CD4-positive, alpha-beta T cell treated with Interleukin-1 beta for 1 hour (primary cell): ENCODE measurements at regions not wholly inside any gene's neighbourhood (a gene's known extent, or its start where the extent isn't known, plus 50 kb on each side); places are given as distances from the start of the nearest gene placed in this dataset.
"Not testable (repeated sequence)": the region's sequence is repeated elsewhere in the genome, so short reads cannot be mapped to it uniquely, and the experiment has no call there.

Source experiments
- DNase-seq, 2 donors: peaks; one replicate each; pipeline ENCODE4 v3.0.0-alpha.2; 2020 to 2022

- DNase-seq = not testable (repeated sequence)
These were observed 201.0 kb downstream of the ADRA2C start for GRCh38 chr4:3967204-3967603.

GRCh38 chr4:3972626-3973025 lies 206.4 kb downstream of the ADRA2C start:
- not testable (repeated sequence) for DNase-seq

GRCh38 chr4:3973581-3974200 lies 207.5 kb downstream of the ADRA2C start:
- not testable (repeated sequence) for DNase-seq

DNA sequence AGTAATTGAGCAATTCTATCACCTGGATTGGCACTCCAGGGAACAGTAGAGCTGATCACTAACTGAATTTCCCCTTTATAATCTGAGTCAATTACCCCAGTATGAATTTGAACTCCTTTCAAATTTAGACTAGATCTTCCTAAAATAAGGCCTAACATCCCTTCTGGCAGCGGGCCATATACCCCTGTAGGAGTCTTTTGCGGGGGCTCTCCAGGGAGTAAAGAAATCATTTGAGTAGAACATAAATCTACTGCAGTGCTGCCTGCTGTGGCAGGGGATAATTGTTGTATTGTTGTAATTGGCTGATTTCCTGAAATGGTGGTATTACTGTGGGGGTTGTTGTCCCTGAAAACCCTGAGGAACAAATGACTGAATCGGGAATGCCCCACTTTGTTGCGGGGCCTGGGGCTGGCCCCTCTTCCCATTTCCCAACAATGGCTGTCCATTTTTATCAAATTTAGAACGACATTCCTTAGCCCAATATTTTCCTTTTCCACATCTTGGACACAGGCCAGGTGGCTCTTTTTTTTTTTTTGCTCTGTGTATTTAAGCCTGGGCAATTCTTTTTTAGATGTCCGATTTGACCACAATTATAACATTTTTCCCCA lies 217.4 kb downstream of the ADRA2C start:
- DNase-seq = not testable (repeated sequence)

- not testable (repeated sequence) for DNase-seq
These were observed 218.6 kb downstream of the ADRA2C start for GRCh38 chr4:3984796-3985195.

DNA sequence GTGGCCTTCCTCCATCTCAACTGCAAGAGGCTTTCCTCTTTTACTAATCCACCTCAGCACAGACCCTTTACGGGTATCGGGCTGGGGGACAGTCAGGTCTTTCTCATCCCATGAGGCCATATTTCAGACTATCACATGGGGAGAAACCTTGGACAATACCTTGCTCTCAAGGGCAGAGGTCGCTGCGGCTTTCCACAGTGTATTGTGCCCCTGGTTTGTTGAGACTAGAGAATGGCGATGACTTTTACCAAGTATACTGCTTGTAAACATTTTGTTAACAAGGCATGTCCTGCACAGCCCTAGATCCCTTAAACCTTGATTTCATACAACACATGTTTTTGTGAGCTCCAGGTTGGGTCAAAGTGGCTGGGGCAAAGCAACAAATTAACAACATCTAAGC lies 220.2 kb downstream of the ADRA2C start:
- not testable (repeated sequence) for DNase-seq

- not testable (repeated sequence) for DNase-seq
These were observed 229.3 kb downstream of the OTOP1 start for GRCh38 chr4:3997386-3997785.

- not testable (repeated sequence) for DNase-seq
These were observed 222.7 kb downstream of the OTOP1 start for GRCh38 chr4:4004036-4004435.

DNA sequence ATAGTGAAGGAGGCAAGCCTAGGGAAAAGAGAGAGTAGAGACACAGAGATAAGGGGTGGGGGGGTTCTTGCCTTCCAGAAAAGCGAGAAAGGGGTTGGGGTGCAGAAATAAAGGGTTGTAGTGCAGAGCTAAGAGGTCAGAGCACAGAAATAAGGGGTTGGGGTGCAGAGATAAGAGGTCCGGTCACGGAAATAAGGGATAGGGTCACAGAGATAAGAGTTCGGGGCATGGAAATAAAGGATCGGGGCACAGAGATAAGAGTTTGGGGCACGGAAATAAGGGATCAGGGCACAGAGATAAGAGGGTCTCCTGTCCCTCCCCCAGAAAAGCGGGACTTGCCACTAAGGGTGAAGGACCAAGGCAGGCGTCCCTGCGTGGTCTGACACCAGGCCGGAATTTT lies 222.0 kb downstream of the OTOP1 start:
- DNase-seq = not testable (repeated sequence)

GRCh38 chr4:4006356-4006755 lies 220.4 kb downstream of the OTOP1 start:
- DNase-seq = not testable (repeated sequence)

DNA sequence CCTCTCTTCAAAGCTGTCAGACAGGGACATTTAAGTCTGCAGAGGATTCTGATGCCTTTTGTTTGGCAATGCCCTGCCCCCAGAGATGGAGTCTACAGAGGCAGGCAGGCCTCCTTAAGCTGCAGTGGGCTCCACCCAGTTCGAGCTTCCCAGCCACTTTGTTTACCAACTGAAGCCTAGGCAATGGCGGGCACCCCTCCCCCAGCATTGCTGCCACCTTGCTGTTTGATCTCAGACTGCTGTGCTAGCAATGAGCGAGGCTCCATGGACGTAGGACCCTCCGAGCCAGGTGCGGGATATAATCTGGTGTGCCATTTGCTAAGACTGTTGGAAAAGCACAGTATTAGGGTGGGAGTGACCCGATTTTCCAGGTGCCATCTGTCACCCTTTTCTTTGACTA lies 207.7 kb downstream of the OTOP1 start:
- DNase-seq = not testable (repeated sequence)

DNA sequence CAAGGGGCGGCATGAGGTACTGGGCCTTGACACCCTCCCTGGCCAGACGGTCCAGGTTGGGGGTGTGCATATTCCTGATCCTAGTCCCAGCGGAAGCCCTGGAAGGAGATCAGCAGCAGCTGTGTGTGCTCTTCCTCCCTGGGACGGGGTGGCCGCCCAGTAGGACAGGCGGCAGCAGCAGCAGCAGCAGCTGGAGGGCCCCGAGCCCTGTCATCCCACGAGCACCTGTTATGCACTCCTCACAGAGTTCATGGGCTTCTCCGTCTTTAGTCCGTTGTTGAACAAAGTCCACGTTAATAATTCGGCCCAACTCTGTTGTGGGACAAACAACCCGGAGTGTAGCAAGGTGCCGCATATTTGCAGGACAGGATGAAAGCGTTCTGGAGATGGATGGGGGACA lies 205.6 kb downstream of the OTOP1 start:
- DNase-seq = not testable (repeated sequence)

DNA sequence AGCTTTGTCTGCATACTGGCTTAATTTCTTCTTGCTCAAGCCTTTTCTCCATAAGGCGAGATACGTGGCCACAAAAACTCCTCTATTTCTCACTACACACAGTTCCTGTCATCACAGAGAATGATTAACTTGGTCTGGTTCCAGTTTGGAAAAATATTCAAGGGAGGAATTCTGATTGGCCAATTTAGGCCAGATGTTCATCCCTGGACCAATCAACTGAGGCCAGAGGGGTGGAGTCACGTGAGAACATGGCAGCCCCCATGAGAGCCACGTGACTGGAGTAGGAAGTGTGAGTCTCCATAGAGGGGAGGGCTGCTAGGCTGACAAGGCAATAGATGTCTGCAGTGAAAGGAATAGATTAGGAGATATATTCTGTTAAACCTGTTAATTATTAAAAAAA lies 200.0 kb downstream of the OTOP1 start:
- DNase-seq = not testable (repeated sequence)

DNA sequence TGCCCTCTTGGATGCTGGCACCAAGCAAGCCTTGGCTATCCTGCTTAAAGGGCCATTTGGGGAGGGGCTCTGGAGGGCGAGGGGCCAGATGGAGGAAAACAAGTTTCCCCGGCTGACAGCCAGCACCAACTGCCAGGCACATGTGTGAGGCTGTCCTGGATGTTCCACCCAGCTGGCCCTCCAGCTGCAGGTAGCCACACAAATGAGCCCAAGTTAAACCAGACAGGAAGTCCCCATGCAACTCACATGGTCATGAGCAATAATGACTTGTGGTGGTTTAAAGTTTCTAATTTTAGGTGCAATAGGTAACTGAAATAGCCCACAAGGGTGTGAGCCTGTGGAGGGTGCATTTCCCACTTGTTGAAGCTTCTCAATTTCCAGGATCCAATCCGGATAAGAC lies 198.0 kb downstream of the OTOP1 start:
- not testable (repeated sequence) for DNase-seq

- not testable (repeated sequence) for DNase-seq
These were observed 196.2 kb downstream of the OTOP1 start for GRCh38 chr4:4030509-4030908.

- not testable (repeated sequence) for DNase-seq
These were observed 195.1 kb downstream of the OTOP1 start for GRCh38 chr4:4031446-4032135.

GRCh38 chr4:4032364-4032763 lies 194.4 kb downstream of the OTOP1 start:
- DNase-seq = not testable (repeated sequence)

DNA sequence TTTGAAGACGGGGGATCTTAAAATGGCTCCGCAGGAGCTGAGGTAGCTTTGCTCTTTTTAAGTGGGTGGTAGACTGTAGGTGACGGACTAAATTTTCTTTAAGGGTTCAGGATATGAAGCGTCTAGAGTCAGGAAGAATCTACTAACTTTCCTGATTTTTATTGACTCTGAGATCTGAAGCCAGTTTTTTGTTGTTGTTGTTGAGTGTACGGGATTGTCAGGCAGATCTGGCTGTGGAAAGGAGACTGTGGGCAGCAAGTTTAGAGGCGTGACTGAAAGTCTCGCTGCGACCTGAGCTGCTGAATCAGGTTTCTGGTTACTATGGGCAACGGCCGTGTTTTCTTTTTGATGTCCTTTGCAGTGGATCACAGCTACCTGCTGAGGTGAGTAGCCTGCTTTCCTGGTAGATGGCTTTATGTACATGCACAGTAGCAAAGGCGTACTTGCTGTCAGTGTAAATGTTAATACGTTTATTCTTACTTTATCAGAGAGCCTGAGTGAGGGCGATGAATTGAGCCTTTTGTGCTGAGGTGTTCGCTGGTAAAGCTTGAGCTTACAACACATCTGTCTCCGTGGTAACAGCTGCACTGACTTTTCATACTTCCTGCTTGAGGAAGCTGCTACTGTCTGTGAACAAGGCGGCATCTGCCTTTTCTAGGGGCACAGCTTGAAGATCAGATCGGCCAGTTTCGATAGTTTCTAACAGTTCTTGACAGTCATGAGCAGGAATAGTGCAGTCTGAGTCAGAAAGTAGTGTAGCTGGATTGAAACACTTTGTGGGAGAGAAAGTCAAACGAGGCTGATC lies 193.7 kb downstream of the OTOP1 start:
- DNase-seq = peak; percentile 24 to 47

- DNase-seq = not testable (repeated sequence)
These were observed 189.2 kb downstream of the OTOP1 start for GRCh38 chr4:4037399-4038138.

DNA sequence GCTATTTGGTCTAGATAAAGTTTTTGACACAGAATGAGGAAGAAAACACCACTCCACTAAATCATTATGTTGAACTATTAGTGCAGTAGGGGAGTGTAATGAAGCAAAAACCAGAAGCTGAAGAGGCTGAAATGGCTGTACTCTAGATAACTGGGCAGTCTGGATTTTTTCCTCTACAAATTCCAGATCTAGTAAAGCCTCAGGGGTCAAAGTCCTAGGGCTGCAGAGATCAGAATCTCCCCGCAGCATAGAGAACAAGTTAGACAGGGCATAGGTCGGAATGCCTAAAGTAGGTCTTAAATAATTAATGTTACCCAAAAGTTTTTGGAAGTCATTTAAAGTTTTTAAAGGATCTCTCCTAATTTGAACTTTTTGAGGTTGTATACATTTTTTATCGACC lies 180.9 kb downstream of the OTOP1 start:
- DNase-seq = not testable (repeated sequence)

DNA sequence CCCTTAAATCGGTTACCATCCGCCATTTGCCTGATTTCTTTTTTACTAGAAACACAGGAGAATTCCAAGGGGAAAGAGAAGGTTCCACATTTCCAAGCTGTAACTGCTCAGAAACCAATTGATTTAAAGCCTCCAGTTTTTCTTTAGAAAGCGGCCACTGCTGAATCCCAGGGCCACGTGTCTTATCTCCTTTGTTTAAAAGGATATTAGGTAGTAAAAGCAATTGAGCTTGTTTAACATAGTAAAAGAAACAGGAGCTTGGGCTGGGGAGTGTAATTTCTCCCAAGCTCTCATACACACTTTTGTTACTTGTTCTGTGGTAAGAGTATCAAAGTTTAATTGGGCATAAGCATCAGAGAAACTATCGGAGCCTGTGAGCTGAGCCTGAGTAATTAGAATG lies 180.0 kb downstream of the OTOP1 start:
- not testable (repeated sequence) for DNase-seq

DNA sequence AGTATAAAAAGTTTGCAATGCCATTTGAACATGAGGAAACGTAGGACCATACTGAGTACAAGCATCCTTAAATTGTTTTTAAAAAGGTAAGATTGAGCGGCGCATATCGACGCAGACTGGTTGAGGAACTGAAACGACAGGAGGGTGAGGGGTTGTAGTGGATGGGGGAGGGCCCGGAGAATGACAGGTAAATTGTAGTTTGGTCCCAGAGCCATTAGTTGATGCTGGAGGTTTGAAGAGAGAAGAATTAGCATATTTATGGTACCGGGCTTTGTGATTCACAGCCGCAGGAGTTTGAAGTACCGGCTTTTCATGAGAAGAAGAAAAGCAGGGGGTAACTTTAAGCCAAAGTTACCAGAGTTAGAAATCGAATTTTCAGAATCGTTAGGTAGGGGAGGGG lies 179.5 kb downstream of the OTOP1 start:
- not testable (repeated sequence) for DNase-seq
